ENCODE measurements at regions not wholly inside any gene's neighbourhood (a gene's known extent, or its start where the extent isn't known, plus 50 kb on each side); places are given as distances from the start of the nearest gene placed in this dataset.

DNA sequence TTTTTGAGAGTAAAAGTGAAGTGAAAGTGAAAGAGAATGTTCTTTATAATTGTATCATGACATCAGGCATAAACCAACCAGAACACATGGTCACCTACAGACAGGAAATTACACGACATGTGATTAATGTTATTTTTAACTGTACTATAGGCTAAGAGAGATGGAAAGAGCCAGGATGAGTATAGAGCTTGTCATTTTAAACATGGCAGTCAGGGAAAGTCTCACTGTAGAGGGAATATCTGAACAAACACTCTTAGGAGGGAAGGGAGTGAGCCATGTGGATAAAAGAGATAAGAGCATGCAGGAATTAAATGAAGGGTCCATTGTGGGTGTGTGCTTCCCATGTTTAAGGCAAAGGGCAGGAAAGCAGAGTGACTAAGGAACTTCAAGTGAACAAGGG is 599.1 kb upstream of the FAT3 start:
- TF ChIP-seq, protein P1, sequence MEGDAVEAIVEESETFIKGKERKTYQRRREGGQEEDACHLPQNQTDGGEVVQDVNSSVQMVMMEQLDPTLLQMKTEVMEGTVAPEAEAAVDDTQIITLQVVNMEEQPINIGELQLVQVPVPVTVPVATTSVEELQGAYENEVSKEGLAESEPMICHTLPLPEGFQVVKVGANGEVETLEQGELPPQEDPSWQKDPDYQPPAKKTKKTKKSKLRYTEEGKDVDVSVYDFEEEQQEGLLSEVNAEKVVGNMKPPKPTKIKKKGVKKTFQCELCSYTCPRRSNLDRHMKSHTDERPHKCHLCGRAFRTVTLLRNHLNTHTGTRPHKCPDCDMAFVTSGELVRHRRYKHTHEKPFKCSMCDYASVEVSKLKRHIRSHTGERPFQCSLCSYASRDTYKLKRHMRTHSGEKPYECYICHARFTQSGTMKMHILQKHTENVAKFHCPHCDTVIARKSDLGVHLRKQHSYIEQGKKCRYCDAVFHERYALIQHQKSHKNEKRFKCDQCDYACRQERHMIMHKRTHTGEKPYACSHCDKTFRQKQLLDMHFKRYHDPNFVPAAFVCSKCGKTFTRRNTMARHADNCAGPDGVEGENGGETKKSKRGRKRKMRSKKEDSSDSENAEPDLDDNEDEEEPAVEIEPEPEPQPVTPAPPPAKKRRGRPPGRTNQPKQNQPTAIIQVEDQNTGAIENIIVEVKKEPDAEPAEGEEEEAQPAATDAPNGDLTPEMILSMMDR (conservative IDR thresholded peaks at IDR 0.05 in 1 of 2, IDR thresholded peaks at IDR 0.05 in 1 of 2; ENCODE audit: extremely low read depth in 1 of 2, insufficient read depth in 1 of 2, low read depth in 1 of 2, low read length in 2 of 2), result no peak
- no peak for TF ChIP-seq EZH2 (IDR thresholded peaks at IDR 0.05; ENCODE audit: borderline replicate concordance, low read length)
